Breast epithelium (tissue), 4 donors: ENCODE measurements at regions not wholly inside any gene's neighbourhood (a gene's known extent, or its start where the extent isn't known, plus 50 kb on each side); places are given as distances from the start of the nearest gene placed in this dataset.

Source experiments
- DNase-seq, 2 donors: peaks; one replicate each; pipeline ENCODE4 v3.0.0-alpha.2; 2019; ENCODE audit warnings: low spot score in 2 of 2
- H3K27ac ChIP-seq, 2 donors: fragments of 200-600 bp; sonication (generic) in 1 of 2; one replicate each; pipeline ENCODE4 v1.5.1; 2016 to 2019; ENCODE audit warnings: mild to moderate bottlenecking in 1 of 2
- H3K27me3 ChIP-seq, 2 donors: fragments of 200-600 bp; sonication (generic) in 1 of 2; one replicate each; pipeline versions ENCODE4 v1.5.1 to v1.6.0; 2017 to 2019; ENCODE audit warnings: control low read depth in 1 of 2, mild to moderate bottlenecking in 1 of 2
- H3K36me3 ChIP-seq: fragments of 200-600 bp; one replicate; pipeline ENCODE4 v1.5.1; 2019
- H3K4me1 ChIP-seq, 2 donors: fragments of 200-600 bp; sonication (generic); one replicate each; pipeline ENCODE4 v1.5.1; 2016 to 2019; ENCODE audit warnings: control low read depth in 1 of 2
- H3K4me3 ChIP-seq, 3 donors: fragments of 200-600 bp; sonication (generic); 1 replicate in 2 of 3; 2 replicates in 1 of 3; pipeline ENCODE4 v1.5.1; 2016 to 2019; ENCODE audit warnings: mild to moderate bottlenecking in 3 of 3, moderate library complexity in 2 of 3
- H3K9me3 ChIP-seq, 2 donors: fragments of 200-600 bp; sonication (generic) in 1 of 2; one replicate each; pipeline ENCODE4 v1.5.1; 2016 to 2019; ENCODE audit warnings: control low read depth in 1 of 2
- POLR2A ChIP-seq: fragments of 450-650 bp; IDR thresholded peaks from one replicate; pipeline ENCODE4 v1.6.1; 2016; ENCODE audit warnings: antibody characterized with exemption, mild to moderate bottlenecking, moderate library complexity
- POLR2AphosphoS5 ChIP-seq, 3 donors: sonication (generic); formaldehyde crosslinking; IDR thresholded peaks; one replicate each; pipeline ENCODE4 v1.6.1; 2017; ENCODE audit warnings: antibody characterized with exemption in 3 of 3
- intact Hi-C: fragments of 100-400 bp; cut with DNase I; formaldehyde crosslinking; loops from one replicate; pipeline ENCODE4 v1.15.1; 2023; ENCODE audit warnings: low total_unique reads
- TF ChIP-seq, protein P1 (sequence below), 3 donors: fragments of 450-650 bp; IDR thresholded peaks; one replicate each; pipeline ENCODE4 v1.5.1; 2016 to 2017; ENCODE audit warnings: antibody characterized with exemption in 3 of 3, mild to moderate bottlenecking in 3 of 3, moderate library complexity in 3 of 3

DNA sequence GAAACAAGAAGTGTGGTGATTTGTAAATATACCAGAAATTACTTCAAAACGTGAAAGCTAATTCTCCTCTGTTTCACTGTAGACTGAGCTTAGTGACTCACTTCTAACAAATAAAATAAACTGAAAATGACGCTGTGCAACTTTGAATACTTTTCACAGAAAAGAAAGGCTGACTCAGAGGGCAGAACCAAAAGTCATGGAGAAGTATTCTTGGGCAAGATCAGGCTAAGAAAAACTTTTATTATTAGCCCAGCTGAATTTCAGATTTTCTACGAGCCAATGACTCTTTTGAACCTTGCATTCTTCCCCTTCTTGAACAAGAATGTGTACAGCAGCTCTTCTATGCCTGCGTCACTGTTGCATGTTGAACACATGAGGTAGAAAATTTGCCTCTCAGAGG lies 527.3 kb upstream of the GHITM start:
- Histone ChIP-seq H3K4me3 (no peak overlapping the region), H3K27me3 (no peaks in the 10 kb centered on the region), H3K9me3 (no peaks in the 10 kb centered on the region), H3K4me1 (no peaks in the 10 kb centered on the region), H3K27ac (no peak overlapping the region), H3K36me3 (no peaks in the 10 kb centered on the region)
- DNase-seq: no peak
- no peak for TF ChIP-seq POLR2A
- TF ChIP-seq, protein P1, sequence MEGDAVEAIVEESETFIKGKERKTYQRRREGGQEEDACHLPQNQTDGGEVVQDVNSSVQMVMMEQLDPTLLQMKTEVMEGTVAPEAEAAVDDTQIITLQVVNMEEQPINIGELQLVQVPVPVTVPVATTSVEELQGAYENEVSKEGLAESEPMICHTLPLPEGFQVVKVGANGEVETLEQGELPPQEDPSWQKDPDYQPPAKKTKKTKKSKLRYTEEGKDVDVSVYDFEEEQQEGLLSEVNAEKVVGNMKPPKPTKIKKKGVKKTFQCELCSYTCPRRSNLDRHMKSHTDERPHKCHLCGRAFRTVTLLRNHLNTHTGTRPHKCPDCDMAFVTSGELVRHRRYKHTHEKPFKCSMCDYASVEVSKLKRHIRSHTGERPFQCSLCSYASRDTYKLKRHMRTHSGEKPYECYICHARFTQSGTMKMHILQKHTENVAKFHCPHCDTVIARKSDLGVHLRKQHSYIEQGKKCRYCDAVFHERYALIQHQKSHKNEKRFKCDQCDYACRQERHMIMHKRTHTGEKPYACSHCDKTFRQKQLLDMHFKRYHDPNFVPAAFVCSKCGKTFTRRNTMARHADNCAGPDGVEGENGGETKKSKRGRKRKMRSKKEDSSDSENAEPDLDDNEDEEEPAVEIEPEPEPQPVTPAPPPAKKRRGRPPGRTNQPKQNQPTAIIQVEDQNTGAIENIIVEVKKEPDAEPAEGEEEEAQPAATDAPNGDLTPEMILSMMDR (IDR thresholded peaks at IDR 0.05): no peak
- no peak for TF ChIP-seq POLR2AphosphoS5 (IDR thresholded peaks at IDR 0.05)
- intact Hi-C loops: no loop called here

DNA sequence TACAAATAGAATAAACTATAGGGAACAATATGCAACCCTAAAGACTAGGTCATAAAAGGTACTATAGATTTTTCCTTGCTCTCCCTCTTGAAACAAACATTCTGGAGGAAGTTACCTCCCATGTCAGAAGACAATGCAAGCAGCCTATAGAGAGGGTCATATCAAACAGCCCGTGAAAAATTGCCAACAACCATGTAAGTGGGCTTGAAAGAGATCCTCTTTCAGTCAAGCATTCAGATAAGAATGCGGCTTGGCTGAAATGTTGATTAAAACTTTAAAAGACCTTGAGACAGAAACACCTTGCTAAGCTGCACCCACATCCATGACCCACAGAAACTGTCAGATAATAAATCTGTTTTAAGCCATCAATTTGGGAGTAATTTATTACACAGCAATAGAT lies 526.6 kb upstream of the GHITM start:
- Histone ChIP-seq H3K4me1 (no peaks in the 10 kb centered on the region), H3K9me3 (no peaks in the 10 kb centered on the region), H3K27ac (no peak overlapping the region), H3K4me3 (no peak overlapping the region), H3K36me3 (no peaks in the 10 kb centered on the region), H3K27me3 (no peaks in the 10 kb centered on the region)
- TF ChIP-seq POLR2A (no peak), POLR2AphosphoS5 (IDR thresholded peaks at IDR 0.05) (no peak)
- TF ChIP-seq, protein P1 (IDR thresholded peaks at IDR 0.05): no peak
- intact Hi-C loops: no loop called here
- DNase-seq: no peak

DNA sequence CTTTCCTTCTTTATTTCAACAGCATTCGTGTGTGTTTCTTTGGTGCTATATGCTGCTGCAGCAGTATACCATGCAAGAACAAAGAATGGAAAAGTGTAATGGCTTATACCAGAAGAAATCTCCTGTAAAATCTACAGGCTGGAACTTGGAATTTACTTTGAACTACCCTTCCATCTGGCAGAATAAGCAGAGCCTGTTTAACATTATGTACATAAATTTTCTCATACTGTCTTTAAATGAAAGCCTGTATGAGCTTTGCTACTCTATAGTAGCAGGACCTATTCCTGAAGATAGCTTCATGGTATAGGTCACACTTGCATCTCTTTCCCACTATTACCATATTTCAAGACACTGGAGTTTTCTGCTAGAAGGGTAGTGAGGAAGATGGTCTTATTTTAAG lies 522.1 kb upstream of the GHITM start:
- H3K4me1 ChIP-seq: no peaks in the 10 kb centered on the region
- intact Hi-C loops: no loop called here
- no peak overlapping the region for H3K4me3 ChIP-seq
- no peaks in the 10 kb centered on the region for H3K9me3 ChIP-seq
- no peak overlapping the region for H3K27ac ChIP-seq
- no peaks in the 10 kb centered on the region for H3K36me3 ChIP-seq
- H3K27me3 ChIP-seq: no peaks in the 10 kb centered on the region
- TF ChIP-seq POLR2AphosphoS5 (IDR thresholded peaks at IDR 0.05) (no peak), POLR2A (no peak)
- TF ChIP-seq, protein P1 (IDR thresholded peaks at IDR 0.05): no peak
- no peak for DNase-seq

DNA sequence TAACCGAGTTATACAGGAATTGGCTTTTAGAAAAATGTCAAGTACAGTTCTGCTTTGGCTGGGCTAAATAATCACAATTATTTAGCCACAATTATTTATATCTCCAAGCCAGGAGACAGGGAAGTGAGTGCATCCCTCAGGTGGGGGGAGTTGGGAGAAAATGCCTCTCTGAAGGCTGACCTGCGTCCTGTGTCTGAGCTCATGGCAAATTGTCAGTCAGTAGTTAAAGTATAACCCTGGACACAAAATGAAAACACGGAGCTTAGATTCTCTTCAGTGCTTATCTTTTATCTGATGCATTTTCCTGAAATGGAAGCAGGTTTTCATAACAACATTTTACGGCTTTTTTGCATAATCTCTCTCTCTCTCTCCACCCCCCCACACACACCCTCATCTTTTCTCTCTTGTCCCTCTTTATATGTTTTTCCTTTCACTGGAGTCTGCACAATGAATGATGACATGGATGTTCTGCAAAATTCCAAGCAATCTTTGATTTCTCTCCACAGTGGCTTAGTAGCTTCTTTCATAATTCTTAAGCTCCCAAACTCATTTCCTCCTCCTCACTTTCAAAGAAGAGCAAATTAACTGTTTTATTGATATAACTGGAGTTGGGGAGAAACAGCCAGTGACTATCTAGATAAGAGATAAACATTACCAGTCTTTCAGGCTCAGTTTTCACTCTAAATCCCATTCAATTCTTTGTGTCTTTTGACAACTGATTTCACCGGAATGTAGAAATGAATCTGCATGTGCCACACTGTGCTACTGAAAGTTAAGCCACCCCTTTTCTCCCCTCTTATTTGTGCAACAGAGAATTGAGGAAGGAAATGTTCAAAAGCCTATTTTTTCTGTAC lies 521.4 kb upstream of the GHITM start:
- intact Hi-C loops: no loop called here
- Histone ChIP-seq H3K9me3 (no peaks in the 10 kb centered on the region), H3K27ac (no peak overlapping the region), H3K4me3 (no peak overlapping the region), H3K27me3 (no peaks in the 10 kb centered on the region), H3K36me3 (no peaks in the 10 kb centered on the region), H3K4me1 (no peaks in the 10 kb centered on the region)
- DNase-seq: no peak
- TF ChIP-seq, protein P1 (IDR thresholded peaks at IDR 0.05): no peak
- TF ChIP-seq POLR2A (no peak), POLR2AphosphoS5 (IDR thresholded peaks at IDR 0.05) (no peak)

DNA sequence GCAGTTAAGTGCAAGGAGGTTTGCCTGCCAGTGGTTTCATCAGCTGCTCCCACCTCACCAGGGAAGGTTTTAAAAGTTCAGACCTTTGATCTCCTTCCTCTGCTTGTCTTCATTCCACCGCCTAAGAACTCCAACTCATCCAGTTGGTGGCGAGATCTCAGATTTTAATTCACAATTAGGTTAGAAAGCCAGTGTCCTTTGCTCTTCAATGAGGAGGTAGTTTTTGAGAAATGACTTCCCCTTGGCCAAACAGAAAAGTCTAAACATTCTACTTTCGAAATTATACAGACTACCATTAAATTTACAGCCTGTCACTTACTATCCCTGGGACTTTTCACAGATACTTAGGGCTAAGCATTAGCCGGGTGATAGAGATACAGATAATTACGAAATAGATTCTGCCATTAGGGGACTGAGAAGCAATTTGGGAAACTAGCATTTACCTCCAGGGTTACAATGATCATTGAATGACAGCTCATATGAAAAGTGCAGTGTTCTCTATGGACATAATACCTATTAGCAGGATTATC lies 513.4 kb upstream of the GHITM start:
- Histone ChIP-seq H3K27ac (no peak overlapping the region), H3K4me1 (no peaks in the 10 kb centered on the region), H3K36me3 (no peaks in the 10 kb centered on the region), H3K9me3 (no peaks in the 10 kb centered on the region), H3K4me3 (no peak overlapping the region), H3K27me3 (no peaks in the 10 kb centered on the region)
- intact Hi-C loops: no loop called here
- TF ChIP-seq, protein P1 (IDR thresholded peaks at IDR 0.05): no peak
- TF ChIP-seq POLR2A (no peak), POLR2AphosphoS5 (IDR thresholded peaks at IDR 0.05) (no peak)
- DNase-seq: no peak
